LNCaP clone FGC (cell line): ENCODE measurements at regions not wholly inside any gene's neighbourhood (a gene's known extent, or its start where the extent isn't known, plus 50 kb on each side); places are given as distances from the start of the nearest gene placed in this dataset.
A peak's percentile ranks its signal among the peaks of the same experiment; 100 is the strongest.

Experiments used
- DNase-seq: peaks from one replicate; pipeline ENCODE4 v3.0.0-alpha.2; 2011; ENCODE audit warnings: low read depth
- H3K4me3 ChIP-seq: 2 replicates; pipeline ENCODE4 v1.5.1; 2011; ENCODE audit warnings: mild to moderate bottlenecking, low read depth, low read length, control low read depth
- TF ChIP-seq, protein P1 (sequence below): IDR thresholded peaks from 2 replicates; pipeline ENCODE4 v1.5.1; 2012; ENCODE audit warnings: mild to moderate bottlenecking; ENCODE audit not compliant: control insufficient read depth, insufficient read depth; ENCODE audit errors: extremely low read depth

- TF ChIP-seq, protein P1, sequence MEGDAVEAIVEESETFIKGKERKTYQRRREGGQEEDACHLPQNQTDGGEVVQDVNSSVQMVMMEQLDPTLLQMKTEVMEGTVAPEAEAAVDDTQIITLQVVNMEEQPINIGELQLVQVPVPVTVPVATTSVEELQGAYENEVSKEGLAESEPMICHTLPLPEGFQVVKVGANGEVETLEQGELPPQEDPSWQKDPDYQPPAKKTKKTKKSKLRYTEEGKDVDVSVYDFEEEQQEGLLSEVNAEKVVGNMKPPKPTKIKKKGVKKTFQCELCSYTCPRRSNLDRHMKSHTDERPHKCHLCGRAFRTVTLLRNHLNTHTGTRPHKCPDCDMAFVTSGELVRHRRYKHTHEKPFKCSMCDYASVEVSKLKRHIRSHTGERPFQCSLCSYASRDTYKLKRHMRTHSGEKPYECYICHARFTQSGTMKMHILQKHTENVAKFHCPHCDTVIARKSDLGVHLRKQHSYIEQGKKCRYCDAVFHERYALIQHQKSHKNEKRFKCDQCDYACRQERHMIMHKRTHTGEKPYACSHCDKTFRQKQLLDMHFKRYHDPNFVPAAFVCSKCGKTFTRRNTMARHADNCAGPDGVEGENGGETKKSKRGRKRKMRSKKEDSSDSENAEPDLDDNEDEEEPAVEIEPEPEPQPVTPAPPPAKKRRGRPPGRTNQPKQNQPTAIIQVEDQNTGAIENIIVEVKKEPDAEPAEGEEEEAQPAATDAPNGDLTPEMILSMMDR: no peak
- DNase-seq: no peak
Observed at GRCh38 chr10:121309164-121309563, 289.1 kb downstream of the FGFR2 start.

DNA sequence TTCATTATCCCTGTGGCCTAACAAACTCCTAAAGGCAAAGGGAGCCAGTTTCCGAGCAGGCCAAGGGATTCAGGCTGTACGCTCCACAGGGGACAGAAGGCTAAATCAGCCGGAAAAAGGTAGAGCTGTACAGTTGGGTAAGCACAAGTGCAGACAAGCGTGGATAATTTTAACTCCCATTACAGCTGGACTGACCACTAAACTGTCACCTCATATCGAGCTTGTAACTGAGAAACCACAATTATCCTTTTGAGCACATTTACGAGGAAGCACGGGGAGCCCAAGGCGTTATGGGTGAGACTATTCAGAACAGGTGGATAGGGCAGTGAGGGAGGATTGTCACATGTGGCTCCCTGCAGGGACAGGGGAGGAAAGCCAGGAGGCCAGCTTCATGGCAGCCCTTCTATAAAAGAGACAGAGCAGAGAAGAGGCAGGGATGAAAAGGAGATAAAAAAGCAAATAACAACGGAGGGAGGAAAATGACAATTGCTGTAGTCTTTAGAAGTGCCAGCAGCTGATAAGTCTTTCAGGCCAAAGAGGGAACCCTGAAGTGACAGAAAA, 288.0 kb downstream of the FGFR2 start:
- H3K4me3 ChIP-seq: no peak overlapping the region
- TF ChIP-seq, protein P1: no peak
- no peak for DNase-seq

More at GRCh38 chr10:121309164-121309563, 289.1 kb downstream of the FGFR2 start:
- H3K4me3 ChIP-seq: no peak overlapping the region

GRCh38 chr10:121311812-121312443, 286.3 kb downstream of the FGFR2 start:
- TF ChIP-seq, protein P1: no peak
- H3K4me3 ChIP-seq: no peak overlapping the region

GRCh38 chr10:121312587-121312986, 285.7 kb downstream of the FGFR2 start:
- TF ChIP-seq, protein P1: no peak
- H3K4me3 ChIP-seq: no peak overlapping the region
- no peak for DNase-seq

More at GRCh38 chr10:121311812-121312443, 286.3 kb downstream of the FGFR2 start:
- DNase-seq: no peak

DNA sequence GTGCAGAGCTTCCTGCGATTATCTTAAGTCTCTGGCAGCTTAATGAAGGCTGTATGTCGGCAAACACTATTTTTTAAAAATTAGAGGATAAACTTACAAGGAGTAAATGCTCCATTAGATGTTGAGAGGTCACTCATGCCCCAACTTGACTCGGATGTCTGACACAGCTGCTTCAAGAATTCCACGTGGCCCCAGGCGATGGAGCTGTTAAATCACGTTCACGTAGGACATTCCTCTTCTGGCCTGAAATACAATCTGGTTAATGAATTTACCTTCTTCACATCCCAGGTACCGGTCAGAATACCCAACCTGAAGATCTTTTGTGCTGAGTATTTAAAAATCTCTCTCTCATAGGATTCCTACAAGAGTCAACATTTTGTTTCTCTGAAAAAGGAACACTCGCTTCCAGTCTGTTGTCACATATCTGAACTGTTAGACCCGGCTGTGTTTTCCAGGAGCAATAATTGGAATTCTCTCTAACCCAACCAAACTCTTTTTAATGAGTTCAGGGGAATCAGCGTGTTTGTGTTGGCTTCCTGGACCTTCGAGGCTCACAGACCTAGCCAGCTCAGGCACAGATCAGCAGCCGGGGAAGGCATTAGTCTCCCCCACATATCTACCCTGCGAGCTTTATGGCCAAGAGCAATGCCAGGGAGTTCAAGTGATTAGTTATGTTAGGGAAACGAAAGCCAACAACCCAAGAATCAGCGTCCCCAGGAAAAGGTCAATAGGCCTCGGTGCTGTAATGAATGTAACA, 284.9 kb downstream of the FGFR2 start:
- no peak for DNase-seq
- TF ChIP-seq, protein P1: 0 out of 2 replicates have a peak, but pooled peaks have one; percentile 5

DNA sequence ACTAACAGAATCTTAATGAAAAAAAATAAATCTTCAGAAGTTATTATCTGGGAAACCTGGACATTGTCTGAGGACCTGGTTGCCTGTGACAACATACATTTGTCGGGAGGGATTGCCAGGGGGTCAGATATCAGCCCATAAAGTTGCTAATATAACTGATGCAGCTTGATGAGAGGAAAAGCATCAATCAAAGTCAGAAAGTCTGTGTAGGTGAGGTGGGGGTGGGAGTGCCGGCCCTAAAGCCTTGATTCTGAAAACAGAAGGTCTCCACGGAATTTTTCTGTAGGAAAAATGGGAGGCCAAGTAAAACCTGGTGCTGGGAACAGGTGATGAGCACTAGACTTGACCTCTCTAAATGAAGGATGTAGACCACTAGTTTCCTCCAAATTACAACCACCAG, 281.8 kb downstream of the FGFR2 start:
- TF ChIP-seq, protein P1: no peak
- no peak overlapping the region for H3K4me3 ChIP-seq
- no peak for DNase-seq

More for the DNA sequence above, 284.9 kb downstream of the FGFR2 start:
- H3K4me3 ChIP-seq: no peak overlapping the region

DNA sequence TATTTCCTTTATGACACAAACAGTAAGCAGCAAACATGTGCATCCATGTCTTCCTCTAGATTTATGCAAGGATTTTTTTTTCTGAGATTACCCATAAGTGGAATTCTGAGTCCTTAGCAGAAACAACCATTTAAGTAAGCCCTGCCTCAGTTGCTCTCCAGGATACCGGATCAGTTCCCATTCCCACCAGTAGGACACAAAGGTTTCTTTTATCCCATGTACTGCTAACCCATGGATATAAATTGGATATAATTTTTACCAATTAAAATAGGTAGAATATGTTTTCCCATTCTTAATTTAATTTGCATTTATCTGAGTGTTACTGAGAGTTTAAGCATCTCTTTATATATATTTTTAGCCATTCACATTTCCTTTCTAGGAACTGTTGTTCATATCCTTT, 280.9 kb downstream of the FGFR2 start:
- TF ChIP-seq, protein P1: no peak
- no peak for DNase-seq

More for the DNA sequence above, 280.9 kb downstream of the FGFR2 start:
- H3K4me3 ChIP-seq: no peak overlapping the region
